SK-N-MC (cell line): ENCODE measurements at regions not wholly inside any gene's neighbourhood (a gene's known extent, or its start where the extent isn't known, plus 50 kb on each side); places are given as distances from the start of the nearest gene placed in this dataset.
"Not testable (repeated sequence)": the region's sequence is repeated elsewhere in the genome, so short reads cannot be mapped to it uniquely, and the experiment has no call there.

Experiments used
- DNase-seq: peaks from one replicate; pipeline ENCODE4 v3.0.0-alpha.2; 2011; ENCODE audit warnings: low read depth, low spot score
- H3K27ac ChIP-seq: fragments of 200-600 bp; sonication (generic); 2 replicates; pipeline ENCODE4 v1.5.1; 2016; ENCODE audit warnings: mixed run types
- H3K36me3 ChIP-seq: fragments of 200-600 bp; sonication (generic); 2 replicates; pipeline ENCODE4 v1.6.1; 2017; ENCODE audit warnings: antibody characterized with exemption, low read length, mixed read lengths; ENCODE audit not compliant: insufficient read depth
- H3K4me3 ChIP-seq: fragments of 200-600 bp; sonication (generic); 2 replicates; pipeline ENCODE4 v1.5.1; 2016
- H3K9ac ChIP-seq: fragments of 200-600 bp; sonication (generic); 2 replicates; pipeline ENCODE4 v1.8.0; 2017; ENCODE audit warnings: mixed run types, mixed read lengths; ENCODE audit not compliant: insufficient read length
- H3K9me3 ChIP-seq: fragments of 200-600 bp; sonication (generic); 2 replicates; pipeline ENCODE4 v1.6.1; 2017; ENCODE audit warnings: low read depth, mild to moderate bottlenecking, antibody characterized with exemption, low read length, moderate library complexity, mixed read lengths
- EZH2 ChIP-seq: fragments of 200-600 bp; sonication (generic); IDR thresholded peaks from one replicate; pipeline ENCODE4 v1.6.1; 2017; ENCODE audit warnings: antibody characterized with exemption
- FOXP2 ChIP-seq: optimal IDR thresholded peaks from 2 replicates; pipeline ENCODE3; 2011; ENCODE audit warnings: mild to moderate bottlenecking, moderate library complexity; ENCODE audit not compliant: insufficient read depth; ENCODE audit errors: extremely low read length, control extremely low read depth
- POLR2AphosphoS5 ChIP-seq: IDR thresholded peaks from 2 replicates; pipeline ENCODE4 v1.6.1; 2012; ENCODE audit warnings: mild to moderate bottlenecking, low read depth, low read length, borderline replicate concordance

DNA sequence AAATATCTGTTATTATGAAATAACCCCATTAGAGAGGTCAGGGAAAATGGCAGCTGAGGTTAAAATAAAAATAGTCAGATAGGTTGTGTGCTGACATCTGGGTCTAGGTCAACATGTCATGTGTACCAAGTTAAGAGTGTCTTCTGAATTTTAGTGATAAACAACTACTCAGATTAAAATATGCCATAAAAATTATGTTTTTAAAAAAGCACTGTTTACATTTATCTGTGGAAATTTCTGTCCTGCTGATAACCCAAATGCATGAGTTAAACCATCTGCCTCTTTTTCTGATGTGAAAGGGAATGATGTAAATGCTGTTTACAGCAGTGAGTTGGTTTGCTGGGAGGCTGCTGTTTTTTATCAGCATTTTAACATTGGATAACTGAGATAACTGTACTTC is 361.2 kb upstream of the TARS1 start:
- no peaks in the 10 kb centered on the region for H3K36me3 ChIP-seq
- no peaks in the 10 kb centered on the region for H3K9me3 ChIP-seq
- H3K9ac ChIP-seq = no peak overlapping the region
- no peak overlapping the region for H3K4me3 ChIP-seq
- H3K27ac ChIP-seq = no peak overlapping the region
- TF ChIP-seq EZH2 (no peak), POLR2AphosphoS5 (no peak), FOXP2 (no peak)
- no peak for DNase-seq

DNA sequence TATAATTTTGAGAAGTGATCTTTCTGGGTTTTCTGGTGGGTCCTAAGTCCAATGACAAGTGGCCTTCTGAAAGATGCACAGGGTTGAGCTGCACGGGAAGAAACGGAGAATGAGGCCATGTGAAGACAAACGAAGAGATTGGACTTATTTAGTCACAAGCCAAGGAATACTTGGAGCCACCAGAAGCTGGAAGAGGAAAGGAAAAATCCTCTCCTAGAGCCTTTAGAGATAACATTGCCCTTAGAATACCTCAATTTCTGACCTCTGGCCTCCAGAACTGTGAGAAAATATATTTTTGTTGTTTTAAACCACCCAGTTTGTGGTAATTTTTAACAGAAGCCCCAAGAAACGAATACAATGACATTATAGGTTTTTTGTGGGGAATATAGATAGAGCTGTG is 360.5 kb upstream of the TARS1 start:
- no peak for DNase-seq
- no peak overlapping the region for H3K27ac ChIP-seq
- H3K36me3 ChIP-seq = no peaks in the 10 kb centered on the region
- no peak for TF ChIP-seq FOXP2
- no peak for TF ChIP-seq EZH2
- TF ChIP-seq POLR2AphosphoS5 = no peak
- no peak overlapping the region for H3K9ac ChIP-seq
- H3K4me3 ChIP-seq = no peak overlapping the region
- no peaks in the 10 kb centered on the region for H3K9me3 ChIP-seq

- Histone ChIP-seq H3K36me3 (no peaks in the 10 kb centered on the region), H3K9ac (no peak overlapping the region), H3K27ac (no peak overlapping the region), H3K4me3 (no peak overlapping the region), H3K9me3 (no peaks in the 10 kb centered on the region)
- TF ChIP-seq EZH2 (no peak), POLR2AphosphoS5 (no peak), FOXP2 (no peak)
- no peak for DNase-seq
Measured at GRCh38 chr5:33088176-33088575, 352.6 kb upstream of the TARS1 start.

- DNase-seq = no peak
- H3K9me3 ChIP-seq = no peaks in the 10 kb centered on the region
- no peak overlapping the region for H3K9ac ChIP-seq
- no peak overlapping the region for H3K27ac ChIP-seq
- H3K36me3 ChIP-seq = no peaks in the 10 kb centered on the region
- no peak for TF ChIP-seq EZH2
- H3K4me3 ChIP-seq = no peak overlapping the region
Measured at GRCh38 chr5:33091571-33092363, 349.0 kb upstream of the TARS1 start.

DNA sequence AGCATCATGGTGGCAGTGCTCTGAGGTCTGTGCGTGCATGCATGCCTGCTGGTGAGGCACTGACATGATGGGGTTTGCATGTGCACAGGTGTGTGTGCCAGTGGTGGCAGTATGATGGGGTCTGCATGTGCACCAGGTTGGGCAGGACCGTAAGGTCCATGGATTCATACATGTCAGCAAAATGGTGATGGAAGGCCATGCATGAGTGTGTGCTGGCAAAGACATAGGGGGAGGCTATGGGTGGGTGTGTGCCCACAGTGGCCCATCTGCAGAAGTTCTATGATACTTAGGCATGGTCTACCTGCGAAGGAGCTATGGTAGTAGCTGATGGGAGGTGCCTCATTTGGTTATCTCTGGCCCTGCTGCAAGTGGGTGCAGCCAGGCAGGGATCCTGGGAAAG is 348.0 kb upstream of the TARS1 start:
- Histone ChIP-seq H3K27ac (no peak overlapping the region), H3K9ac (no peak overlapping the region), H3K36me3 (no peaks in the 10 kb centered on the region), H3K4me3 (no peak overlapping the region), H3K9me3 (no peaks in the 10 kb centered on the region)
- no peak for DNase-seq
- no peak for TF ChIP-seq POLR2AphosphoS5

GRCh38 chr5:33102551-33102950 is 338.2 kb upstream of the TARS1 start:
- no peak overlapping the region for H3K9ac ChIP-seq
- no peak for DNase-seq
- no peaks in the 10 kb centered on the region for H3K9me3 ChIP-seq
- H3K4me3 ChIP-seq = no peak overlapping the region
- no peaks in the 10 kb centered on the region for H3K36me3 ChIP-seq
- TF ChIP-seq FOXP2 (no peak), POLR2AphosphoS5 (no peak), EZH2 (no peak)
- no peak overlapping the region for H3K27ac ChIP-seq

- TF ChIP-seq POLR2AphosphoS5 = no peak
- no peak for TF ChIP-seq EZH2
- TF ChIP-seq FOXP2 = no peak
Measured at GRCh38 chr5:33105521-33105941, 335.2 kb upstream of the TARS1 start.

DNA sequence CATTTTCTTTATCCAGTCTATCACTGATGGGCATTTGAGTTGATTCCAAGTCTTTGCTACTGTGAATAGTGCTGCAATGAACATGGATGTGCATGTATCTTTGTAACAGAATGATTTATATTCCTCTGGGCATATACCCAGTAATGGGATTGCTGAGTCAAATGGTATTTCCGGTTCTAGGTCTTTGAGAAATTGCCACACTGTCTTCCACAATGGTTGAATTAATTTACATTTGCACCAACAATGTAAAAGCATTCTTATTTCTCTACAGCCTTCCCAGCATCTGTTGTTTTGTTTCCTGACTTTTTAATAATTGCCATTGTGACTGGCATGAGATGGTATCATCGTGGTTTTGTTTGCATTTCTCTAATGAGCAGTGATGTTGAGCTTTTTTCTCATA is 330.3 kb upstream of the TARS1 start:
- not testable (repeated sequence) for H3K27ac ChIP-seq, H3K9me3 ChIP-seq, H3K4me3 ChIP-seq, H3K36me3 ChIP-seq, H3K9ac ChIP-seq, DNase-seq

More at GRCh38 chr5:33105521-33105941, 335.2 kb upstream of the TARS1 start:
- no peak overlapping the region for H3K27ac ChIP-seq
- H3K9ac ChIP-seq = no peak overlapping the region
- DNase-seq = no peak
- H3K4me3 ChIP-seq = no peak overlapping the region
- no peaks in the 10 kb centered on the region for H3K36me3 ChIP-seq
- H3K9me3 ChIP-seq = no peaks in the 10 kb centered on the region

DNA sequence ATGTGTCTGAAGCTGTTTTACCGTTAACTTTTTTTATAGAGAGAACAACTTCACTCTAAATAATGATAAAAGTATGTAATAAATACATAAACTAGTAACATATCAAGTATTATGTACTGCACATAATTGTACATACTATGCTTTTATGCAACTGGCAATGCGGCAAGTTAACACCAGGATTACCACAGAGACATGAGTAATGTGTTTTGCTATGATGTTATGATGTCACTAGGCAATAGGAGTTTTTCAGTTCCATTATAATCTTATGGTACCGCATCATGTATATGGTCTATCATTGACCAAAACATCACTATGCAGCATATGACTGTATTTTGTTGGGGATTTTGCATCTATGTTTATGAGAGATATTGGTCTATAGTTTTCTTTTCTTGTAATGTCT is 326.4 kb upstream of the TARS1 start:
- DNase-seq = no peak
- no peaks in the 10 kb centered on the region for H3K9me3 ChIP-seq
- no peak overlapping the region for H3K4me3 ChIP-seq
- H3K9ac ChIP-seq = no peak overlapping the region
- H3K36me3 ChIP-seq = no peaks in the 10 kb centered on the region
- no peak overlapping the region for H3K27ac ChIP-seq
- TF ChIP-seq POLR2AphosphoS5 (no peak), EZH2 (no peak), FOXP2 (no peak)
